GM19328 (cell line): ENCODE measurements at regions not wholly inside any gene's neighbourhood (a gene's known extent, or its start where the extent isn't known, plus 50 kb on each side); places are given as distances from the start of the nearest gene placed in this dataset.

Experiments used
- ATAC-seq: cut with Tn5 transposase; IDR thresholded peaks from one replicate; pipeline ENCODE4 v1.9.1; 2021; ENCODE audit warnings: mild to moderate bottlenecking, moderate library complexity; ENCODE audit not compliant: unreplicated experiment

GRCh38 chr1:37267111-37267835 lies 207.1 kb upstream of the ZC3H12A start:
- ATAC-seq, result no peak

DNA sequence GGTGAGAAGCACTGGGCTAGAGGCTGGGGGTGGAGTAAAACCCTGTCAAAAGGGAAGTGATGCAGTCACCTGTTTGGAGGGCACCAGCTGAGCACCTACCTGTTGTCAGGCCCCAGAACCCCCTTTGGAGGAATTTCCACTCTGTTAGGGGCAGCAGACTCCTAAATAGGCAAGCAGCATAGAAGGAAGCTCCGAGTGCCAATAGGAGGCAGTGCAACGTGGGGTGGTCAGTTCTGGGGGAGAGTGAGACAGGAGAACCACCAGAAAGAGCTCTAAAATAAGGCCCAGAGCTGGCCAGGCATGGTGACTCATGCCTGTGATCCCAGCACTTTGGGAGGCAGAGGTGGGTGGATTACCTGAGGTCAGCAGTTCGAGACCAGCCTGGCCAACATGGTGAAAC lies 203.7 kb upstream of the ZC3H12A start:
- no peak for ATAC-seq

GRCh38 chr1:37272626-37273025 lies 201.8 kb upstream of the ZC3H12A start:
- no peak for ATAC-seq

GRCh38 chr1:37274486-37274885 lies 199.9 kb upstream of the ZC3H12A start:
- no peak for ATAC-seq

DNA sequence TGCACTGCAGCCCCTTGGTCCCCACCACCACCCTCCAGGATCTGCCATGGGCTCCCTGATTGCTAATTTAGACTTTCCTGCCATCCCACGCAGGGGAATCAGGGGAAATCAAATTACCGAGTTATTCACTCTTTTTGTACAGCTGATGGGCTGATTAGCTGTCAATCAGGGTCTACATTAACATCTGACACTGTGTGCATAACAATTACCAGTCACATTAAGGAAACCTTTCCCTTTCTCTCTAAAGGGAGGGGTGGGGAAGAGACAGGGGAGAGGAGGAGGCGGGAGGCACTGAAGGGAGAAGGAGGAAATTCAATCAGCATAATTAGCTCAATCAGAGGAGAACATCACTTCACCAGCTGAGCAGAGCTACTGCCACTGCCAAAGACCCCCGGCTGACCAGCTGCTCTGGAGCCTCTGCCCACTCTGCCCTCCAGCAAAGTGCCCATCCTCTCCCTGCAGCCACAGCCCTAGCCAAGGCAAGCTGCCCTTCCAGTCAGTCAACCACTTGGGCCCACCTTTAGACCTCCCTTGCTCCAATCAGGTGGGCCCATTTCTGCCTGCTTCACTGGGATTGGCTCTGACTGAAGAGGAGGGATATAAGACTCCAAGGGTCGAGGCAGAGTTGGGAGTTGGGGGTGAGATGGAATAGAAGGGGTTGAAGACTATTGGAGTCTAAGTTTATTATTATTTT lies 199.3 kb upstream of the ZC3H12A start:
- no peak for ATAC-seq

DNA sequence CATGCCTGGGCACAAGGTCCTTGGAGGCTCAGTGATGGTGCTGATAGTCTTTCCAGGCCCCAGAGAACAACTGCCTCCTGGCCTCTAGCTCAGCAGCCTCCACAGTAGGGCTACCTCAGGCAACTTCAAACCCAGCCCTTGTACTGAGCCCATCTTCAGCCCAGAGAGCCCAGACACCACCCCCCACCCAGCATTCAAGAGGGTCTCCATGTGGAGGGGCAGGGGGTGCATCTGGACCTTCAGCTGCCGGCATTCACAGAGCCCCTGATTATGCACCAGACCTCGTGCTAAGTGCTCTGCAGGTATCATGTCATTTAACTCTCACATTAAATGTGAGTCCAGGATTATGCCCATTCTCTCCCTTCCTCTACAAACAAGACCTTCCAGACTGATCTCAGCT lies 197.0 kb upstream of the ZC3H12A start:
- ATAC-seq, result no peak

DNA sequence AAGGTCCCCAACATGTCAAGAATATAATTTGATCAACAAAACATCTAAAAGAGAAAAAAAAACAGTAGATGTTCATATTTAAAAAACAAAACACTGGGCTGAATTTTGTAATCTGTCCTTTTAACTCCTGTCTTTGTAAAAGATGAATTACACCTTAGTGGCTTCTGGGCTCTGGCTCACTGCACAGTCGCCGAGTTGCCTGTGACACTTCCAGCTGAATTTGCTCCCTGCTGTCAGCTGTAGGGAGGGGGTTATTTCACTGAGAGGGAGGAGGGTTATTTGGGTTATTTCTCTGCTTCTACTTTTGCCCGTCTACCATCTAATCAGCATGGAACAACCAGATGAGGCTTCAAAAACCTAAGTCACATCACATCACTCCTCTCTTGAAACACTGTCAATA lies 193.0 kb upstream of the ZC3H12A start:
- ATAC-seq, result no peak

DNA sequence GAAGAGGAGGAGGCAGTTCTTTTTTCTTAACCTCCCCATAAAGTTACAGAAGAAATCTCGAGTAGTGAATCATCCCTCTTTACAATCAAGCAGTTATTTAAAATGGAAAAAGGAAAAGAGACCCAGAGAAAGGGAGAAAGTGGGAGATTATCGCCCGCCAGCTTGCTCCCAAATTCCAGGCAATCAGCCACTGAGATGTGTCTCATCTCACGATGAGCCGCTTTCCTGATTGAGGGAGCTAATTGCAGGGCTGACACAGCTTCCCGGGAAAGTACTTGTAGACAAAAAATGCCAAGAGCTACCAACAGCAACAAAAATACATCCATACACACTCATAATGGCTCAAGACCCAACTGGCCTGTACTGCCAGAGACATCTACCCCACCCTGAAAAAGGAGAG lies 191.6 kb upstream of the ZC3H12A start:
- no peak for ATAC-seq

DNA sequence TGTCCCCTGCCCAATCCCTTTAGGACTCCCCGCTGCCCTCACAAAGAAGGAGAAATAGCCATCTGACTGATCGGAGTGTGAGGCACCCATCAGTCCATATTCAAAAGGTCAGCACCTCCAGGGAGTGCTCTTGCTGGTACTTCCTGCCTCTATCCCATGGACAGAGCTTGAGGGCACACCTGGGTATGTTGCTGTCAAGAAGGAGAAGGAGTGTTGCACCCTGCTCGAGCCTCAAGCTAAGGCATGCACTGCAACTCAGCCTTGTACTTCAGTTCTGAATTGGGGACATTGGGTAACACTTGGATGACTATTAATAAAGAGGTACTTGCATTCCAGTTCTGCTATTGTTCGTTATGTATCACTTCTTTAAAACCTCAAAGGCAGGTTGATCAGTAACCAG lies 190.3 kb upstream of the ZC3H12A start:
- no peak for ATAC-seq

GRCh38 chr1:37286881-37287280 lies 187.5 kb upstream of the ZC3H12A start:
- no peak for ATAC-seq

GRCh38 chr1:37288900-37289299 lies 185.5 kb upstream of the ZC3H12A start:
- ATAC-seq, result peak; percentile 94

DNA sequence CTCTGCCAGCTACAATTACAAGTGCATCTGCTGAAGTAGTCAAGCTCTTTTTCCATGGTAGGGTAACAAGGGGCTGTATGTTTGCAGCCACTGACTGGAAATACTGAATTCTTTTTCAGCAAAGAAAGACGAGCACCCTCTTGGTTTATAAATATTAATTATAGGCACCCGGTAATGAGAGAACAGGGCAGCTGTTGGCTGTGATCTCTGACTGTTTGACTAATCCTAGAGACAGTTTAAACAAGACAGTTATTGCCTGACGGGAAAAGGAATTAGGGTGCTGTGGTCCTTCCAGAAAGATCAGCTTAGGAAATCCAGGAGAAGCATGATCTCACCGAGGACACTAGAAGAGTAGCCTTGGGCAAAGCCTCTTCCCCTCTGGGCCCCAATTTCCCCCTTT lies 183.7 kb upstream of the ZC3H12A start:
- ATAC-seq, result no peak

GRCh38 chr1:37292789-37293188 lies 181.6 kb upstream of the ZC3H12A start:
- no peak for ATAC-seq

- ATAC-seq, result no peak
Observed at GRCh38 chr1:37294096-37294495, 180.3 kb upstream of the ZC3H12A start.

- no peak for ATAC-seq
Observed at GRCh38 chr1:37294529-37294928, 179.9 kb upstream of the ZC3H12A start.

DNA sequence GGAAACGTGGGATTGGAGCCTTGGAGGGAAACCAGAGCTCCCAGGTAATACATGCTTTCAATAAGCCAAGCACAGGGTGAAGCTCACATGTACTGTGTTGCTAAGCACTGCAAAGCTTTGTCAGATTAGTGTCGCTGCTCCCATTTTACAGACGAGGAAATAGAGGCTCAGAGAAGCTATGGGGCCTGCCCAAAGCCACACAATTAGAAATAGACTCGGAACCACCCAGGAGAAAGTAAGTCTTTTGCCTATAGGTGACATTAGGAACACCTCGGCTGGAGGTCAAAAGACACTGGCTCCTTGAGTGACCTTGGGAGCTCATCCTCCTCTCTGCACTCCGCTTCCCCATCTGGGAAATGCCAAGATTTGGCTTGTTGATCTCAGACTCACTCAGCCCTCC lies 175.6 kb upstream of the ZC3H12A start:
- no peak for ATAC-seq

GRCh38 chr1:37299216-37299615 lies 175.2 kb upstream of the ZC3H12A start:
- ATAC-seq, result no peak

DNA sequence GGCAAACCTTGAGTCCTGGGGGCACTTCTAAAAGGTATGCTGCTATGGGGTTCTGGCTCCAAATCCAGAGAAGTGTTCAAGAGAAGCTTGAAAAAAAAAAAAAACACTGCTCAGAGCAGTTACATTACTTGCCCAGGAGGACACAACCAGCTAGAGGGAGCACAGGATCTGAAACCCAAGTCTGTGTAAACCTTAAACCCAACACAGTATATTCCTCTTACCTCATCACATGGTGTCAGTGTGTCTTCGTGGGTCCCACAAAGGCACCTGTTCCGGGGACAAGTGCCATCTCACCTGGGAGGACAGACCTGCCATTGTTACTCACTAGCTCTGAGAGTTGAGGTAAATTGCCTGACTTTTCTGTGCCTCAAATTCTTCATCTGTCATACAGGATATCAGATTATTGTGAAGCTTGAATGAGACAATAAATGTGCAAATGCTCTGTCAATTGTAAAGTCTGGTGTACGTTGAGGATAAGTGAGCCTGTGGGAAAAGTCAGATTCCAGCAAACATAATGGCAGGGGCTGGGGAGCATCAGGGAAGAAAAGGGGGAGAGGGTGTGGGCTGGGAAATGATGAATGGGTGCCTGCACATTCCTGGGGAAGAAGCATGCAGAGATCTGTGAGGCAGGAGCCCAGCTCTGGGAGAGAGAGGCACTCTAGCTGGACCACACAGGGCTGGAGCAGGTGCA lies 170.4 kb upstream of the ZC3H12A start:
- ATAC-seq, result no peak

DNA sequence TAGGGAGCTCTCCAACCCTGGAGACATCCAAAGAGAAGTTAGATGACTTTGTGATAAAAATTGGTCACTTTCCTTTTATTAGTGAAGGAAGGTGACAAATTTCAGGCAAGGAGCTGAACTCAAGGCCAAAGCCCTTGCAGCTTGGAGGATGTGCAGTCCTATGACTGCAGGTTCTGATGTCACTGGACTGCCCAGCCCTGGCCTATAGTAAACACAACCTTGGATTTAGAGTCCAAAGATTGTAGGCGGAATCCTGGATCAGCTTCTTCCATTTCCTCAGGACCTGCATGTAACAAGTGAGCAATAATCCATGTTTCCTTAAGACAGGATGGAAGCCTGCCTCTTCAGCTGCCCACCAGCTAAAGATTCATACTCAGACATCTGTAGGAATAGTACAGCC lies 169.3 kb upstream of the ZC3H12A start:
- ATAC-seq, result no peak

DNA sequence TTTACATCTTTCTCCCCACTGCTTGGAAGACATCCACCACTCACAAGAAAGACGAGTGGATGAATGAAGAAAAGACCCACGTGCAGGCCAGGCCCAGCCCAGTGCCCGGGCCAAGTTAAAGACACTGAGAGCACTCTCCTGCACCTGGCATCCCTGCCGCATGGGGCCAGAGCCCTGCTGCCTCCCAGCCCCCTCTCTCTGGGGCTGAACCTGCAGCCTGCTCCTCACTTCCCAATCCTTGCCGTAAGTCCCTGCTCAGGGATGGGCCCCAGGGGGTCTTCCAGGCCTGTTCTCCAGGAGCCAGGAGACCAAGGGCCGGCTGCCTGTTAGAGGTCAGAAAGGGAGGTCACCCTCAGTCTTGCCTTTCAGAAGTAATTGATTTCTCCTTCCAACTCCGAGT lies 168.5 kb upstream of the ZC3H12A start:
- ATAC-seq, result no peak

DNA sequence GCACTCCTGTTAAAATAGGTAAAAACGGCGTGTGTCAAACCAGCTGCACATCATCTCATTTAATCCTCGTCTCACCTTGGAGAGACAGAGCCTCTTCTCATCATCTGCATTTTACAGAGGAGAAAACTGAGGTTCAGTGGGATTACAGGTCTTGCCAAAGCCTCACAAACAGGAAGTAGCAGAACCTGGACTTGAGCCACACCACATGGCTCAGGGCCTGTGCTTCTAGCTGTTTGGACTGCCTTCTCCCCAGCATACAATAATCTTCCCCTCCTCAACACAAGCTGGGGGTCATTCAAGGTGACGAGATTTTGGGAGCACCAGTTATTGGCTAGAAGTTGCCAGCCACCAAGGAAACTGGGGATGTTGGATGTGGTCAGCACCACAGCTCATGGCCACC lies 167.9 kb upstream of the ZC3H12A start:
- ATAC-seq, result no peak

- ATAC-seq, result no peak
Observed at GRCh38 chr1:37306871-37307270, 167.5 kb upstream of the ZC3H12A start.
